OCI-LY3 (cell line): ENCODE measurements at regions not wholly inside any gene's neighbourhood (a gene's known extent, or its start where the extent isn't known, plus 50 kb on each side); places are given as distances from the start of the nearest gene placed in this dataset.
"Not testable (repeated sequence)": the region's sequence is repeated elsewhere in the genome, so short reads cannot be mapped to it uniquely, and the experiment has no call there.

Source experiments
- EZH2phosphoT487 ChIP-seq: fragments of 200-600 bp; shearing (Covaris generic); IDR thresholded peaks from 2 replicates; pipeline ENCODE4 v1.6.1; 2018; ENCODE audit warnings: antibody characterized with exemption, mixed run types, low read depth
- TF ChIP-seq, protein P1 (sequence below): fragments of 200-600, 300-600 bp; sonication (generic); IDR thresholded peaks from 2 replicates; pipeline ENCODE4 v1.5.1; 2014; ENCODE audit warnings: antibody characterized with exemption, low read length, low read depth

GRCh38 chr9:39678534-39679263 lies 323.2 kb downstream of the SPATA31A1 start:
- TF ChIP-seq, protein P1, sequence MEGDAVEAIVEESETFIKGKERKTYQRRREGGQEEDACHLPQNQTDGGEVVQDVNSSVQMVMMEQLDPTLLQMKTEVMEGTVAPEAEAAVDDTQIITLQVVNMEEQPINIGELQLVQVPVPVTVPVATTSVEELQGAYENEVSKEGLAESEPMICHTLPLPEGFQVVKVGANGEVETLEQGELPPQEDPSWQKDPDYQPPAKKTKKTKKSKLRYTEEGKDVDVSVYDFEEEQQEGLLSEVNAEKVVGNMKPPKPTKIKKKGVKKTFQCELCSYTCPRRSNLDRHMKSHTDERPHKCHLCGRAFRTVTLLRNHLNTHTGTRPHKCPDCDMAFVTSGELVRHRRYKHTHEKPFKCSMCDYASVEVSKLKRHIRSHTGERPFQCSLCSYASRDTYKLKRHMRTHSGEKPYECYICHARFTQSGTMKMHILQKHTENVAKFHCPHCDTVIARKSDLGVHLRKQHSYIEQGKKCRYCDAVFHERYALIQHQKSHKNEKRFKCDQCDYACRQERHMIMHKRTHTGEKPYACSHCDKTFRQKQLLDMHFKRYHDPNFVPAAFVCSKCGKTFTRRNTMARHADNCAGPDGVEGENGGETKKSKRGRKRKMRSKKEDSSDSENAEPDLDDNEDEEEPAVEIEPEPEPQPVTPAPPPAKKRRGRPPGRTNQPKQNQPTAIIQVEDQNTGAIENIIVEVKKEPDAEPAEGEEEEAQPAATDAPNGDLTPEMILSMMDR = not testable (repeated sequence)
- TF ChIP-seq EZH2phosphoT487 = not testable (repeated sequence)
